ENCODE measurements at regions not wholly inside any gene's neighbourhood (a gene's known extent, or its start where the extent isn't known, plus 50 kb on each side); places are given as distances from the start of the nearest gene placed in this dataset.

DNA sequence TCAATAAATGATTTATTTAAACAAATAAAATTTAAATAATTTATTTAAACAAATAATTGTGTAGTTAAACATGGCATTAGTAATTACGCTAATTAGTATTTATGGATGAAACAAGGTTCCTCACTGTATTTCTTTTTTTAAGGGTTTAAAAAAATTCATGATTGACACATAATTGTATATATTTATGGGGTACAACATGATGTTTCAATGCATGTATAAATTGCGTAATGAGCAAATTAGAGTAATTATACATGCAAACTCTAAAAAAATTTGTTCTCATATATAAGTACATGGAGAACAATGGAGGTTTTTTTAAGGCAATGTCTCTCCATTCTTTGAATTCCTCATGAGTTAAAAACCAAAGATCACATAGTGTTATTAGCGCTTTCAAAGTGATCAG lies 115.7 kb upstream of the KLF3 start:
- no peak for DNase-seq

- DNase-seq: no peak
These were observed 104.6 kb upstream of the KLF3 start for GRCh38 chr4:38559374-38559773.

DNA sequence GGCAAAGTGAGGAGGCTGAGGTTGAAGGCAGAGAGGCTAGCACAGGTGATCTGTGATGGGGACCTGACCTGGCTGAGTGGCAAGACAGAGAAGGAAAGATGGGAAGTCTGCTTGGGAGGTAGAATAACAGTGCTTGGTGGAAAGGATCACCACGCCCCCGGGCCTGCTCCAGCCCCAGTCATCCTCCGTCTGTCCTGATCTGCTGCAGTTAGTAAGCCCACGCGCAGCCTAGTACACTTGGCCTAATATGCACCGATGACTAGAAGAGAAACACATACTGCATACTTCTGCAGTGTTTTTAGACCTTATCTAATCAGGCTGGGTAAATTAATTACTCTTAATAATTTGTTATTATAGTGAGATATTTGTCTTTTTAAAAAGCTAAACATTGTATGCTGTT lies 103.7 kb upstream of the KLF3 start:
- DNase-seq: no peak

GRCh38 chr4:38560768-38561558 lies 103.0 kb upstream of the KLF3 start:
- no peak for DNase-seq

GRCh38 chr4:38562751-38563198 lies 101.2 kb upstream of the KLF3 start:
- no peak for DNase-seq

DNA sequence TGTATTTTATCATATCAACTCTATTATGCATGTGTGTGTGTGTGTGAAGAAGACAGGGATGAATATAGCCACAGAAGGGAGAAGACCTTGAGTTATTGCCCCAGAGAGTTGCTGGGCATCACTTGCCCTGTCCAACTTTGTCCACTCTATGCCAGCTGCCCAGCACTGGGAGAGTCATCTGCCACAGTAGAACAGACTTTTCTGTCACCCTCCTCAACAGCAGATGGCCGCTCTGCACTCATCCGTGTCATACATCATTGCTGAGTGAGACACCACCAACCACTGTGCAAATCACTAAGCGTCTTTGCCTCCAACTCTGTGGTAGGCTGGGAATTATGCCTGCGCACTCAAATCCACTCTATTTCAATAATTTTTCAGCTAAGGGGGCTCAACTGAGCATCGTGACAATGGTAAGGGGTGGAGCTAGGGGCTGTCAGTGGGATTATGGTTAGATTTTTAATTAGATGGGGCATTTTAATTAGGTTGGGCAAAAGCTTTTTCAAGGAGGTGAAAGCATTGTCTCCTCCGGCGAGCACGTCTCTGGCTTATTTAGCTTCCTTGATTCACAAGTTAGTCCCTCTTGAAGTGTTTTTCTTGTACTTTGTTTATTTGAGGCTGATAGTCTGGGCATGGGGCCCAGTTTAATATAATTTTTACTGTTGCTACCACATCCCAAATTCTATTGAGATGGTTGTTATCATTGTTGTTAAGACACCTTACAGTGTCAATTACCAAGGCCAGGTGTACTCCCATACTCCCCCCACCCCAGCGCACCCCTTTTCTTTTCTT lies 100.1 kb upstream of the KLF3 start:
- peak in 47 of 56 donors; percentile 2 to 73 (median 34) for DNase-seq

- peak in 1 of 56 donors; percentile 7 for DNase-seq
These were observed 98.5 kb upstream of the KLF3 start for GRCh38 chr4:38565271-38566199.

DNA sequence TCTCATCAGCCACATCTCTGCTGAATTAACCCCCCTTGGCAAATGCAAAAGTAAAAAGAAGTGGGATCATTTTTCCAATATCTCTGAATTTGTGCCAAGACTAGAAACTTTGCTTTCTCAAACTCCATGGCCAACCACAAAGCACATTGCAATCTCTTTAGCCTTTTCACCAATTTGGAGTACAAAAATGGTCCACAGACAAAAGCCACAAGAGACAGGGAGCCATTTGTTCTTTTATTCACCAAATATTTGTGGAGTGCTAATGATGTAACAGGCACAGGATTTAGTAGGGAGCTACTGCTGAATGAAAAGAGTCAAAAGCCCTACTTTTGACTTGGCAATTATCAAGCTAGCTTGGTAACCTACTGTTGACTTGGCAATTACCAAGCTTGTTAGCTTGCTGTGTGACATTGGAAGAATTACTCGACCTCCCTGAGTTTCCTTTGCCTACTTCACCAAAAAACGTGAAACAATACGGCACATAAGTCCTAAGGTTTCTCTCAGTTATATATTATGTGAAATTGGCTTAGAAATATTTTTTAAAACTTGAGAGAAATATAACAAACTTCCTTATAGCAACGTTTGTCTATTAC lies 97.1 kb upstream of the KLF3 start:
- DNase-seq: no peak

DNA sequence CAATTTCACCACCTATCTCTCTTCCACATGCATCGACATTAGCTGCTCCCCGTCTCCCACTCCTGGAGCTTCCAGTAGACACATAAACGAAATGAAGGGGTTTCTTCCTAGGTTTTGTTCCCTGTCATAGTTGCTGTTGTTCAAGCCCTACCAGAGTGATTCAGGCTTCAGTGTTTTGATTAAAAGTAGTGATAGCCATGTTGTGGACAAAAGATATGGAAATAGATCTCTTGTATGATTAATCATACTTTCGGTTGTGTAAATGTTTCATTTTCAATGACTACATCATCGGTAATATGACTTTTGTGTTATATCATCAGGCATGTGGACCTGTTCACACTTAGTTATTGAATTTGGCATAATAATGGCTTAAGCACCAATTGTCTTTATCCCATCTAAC lies 96.5 kb upstream of the KLF3 start:
- DNase-seq: no peak

- DNase-seq: peak in 2 of 56 donors; percentile 3 to 22
These were observed 95.2 kb upstream of the KLF3 start for GRCh38 chr4:38568768-38569167.

GRCh38 chr4:38570647-38571276 lies 93.2 kb upstream of the KLF3 start:
- DNase-seq: no peak

DNA sequence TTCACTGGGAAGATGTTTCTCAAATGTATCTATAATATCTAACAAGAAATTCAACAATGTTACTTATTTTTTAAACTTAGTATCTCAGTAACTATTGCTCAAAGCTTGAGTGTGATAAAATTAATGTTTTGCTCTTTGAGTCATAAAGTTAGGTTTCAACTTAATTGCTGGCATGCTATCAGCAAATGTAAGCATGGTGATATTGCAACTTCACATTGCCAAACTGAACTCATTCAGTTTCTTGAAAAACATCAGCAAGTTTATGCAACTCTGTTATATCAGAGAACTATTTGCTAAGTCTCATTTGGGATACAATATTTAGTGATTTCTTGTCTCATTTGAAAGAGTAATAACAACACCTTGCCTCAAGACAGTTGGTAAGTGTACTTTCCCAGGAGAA lies 91.2 kb upstream of the KLF3 start:
- no peak for DNase-seq

DNA sequence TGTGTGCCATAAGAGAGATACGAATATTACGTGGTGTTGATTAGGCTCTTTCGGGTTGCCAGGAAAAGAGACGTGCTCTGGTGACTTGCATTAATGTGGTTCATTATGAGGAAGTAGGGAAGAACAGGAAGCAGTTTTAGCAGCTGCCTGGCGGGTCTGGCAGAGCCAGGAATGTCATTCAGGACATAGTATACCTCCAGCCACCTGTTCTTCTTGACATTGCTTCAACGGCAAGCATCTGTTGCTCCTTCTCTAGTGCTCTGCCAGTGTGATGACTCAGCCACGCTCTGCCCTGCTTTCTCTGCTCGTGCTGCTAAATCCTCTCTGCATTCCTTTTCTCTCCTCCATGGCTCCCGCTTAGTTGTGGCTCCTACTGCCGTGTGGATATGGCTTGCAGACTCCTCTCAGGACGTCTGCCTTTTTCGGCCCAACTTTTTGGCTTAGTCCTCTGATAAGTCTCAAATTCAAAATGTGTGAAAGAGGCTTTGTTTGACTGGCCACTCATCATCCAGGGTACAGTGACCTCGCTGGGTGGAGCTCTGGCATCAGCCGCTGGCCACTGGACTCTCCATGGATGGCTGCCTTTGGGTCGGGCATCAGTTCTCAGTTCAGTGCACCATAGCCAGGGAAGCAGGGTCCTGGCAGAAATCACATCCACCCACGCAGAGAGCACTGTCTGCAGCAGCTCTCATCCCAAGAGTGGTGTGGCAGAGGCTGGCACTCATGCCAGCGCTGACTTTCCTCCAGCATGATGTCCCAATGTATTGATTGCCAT lies 89.3 kb upstream of the KLF3 start:
- peak in 46 of 56 donors; percentile 4 to 70 (median 35) for DNase-seq

DNA sequence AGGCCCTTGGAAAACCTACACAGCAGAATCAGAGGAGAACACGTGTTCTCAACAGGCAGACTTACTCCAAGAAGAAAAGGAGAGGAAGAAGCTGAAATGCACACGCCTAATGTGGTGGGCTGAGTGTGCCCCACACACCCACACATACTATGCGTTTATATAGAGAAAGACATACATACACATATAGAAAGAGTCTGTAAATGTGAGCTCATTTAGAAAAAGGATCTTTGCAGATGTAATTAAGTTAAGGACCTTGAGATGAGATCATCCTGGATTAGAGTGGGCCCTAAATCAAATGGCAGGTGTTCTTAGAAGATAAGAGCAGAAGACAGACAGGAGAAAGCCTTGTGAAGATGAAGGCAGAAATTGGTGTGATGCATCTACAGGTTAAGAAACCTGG lies 87.2 kb upstream of the KLF3 start:
- no peak for DNase-seq

GRCh38 chr4:38577462-38577861 lies 86.5 kb upstream of the KLF3 start:
- no peak for DNase-seq

DNA sequence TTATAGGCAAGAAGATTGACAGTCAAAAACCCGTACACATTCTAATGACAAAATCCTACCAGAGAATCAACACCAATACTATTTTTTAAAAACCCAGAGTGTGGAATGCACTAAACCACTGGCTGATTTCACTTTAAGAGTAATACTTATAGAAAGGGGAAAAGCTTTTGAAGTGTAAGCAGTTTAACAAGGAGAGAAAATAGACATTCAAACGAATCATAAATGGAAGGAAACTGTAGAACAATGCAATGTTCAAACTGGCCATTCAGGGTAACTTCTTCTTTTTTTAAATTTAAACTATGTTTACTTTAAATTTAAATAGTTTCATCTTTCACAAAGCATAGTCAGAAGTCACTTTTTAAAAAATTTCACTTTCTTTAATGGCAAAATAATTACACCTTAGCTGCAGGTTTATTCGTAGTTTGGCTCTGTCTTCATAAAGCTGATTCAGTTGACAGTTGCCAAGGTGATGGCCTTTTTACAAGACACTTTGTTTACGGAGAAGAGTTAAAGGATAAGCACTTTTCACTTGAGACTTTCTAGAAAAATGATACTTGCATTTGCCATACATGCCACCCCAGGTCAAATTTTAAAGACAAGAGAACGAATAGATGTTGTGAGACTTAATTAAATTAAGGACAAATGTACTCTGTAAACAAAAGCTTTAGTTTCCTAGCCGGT lies 82.4 kb upstream of the KLF3 start:
- no peak for DNase-seq

DNA sequence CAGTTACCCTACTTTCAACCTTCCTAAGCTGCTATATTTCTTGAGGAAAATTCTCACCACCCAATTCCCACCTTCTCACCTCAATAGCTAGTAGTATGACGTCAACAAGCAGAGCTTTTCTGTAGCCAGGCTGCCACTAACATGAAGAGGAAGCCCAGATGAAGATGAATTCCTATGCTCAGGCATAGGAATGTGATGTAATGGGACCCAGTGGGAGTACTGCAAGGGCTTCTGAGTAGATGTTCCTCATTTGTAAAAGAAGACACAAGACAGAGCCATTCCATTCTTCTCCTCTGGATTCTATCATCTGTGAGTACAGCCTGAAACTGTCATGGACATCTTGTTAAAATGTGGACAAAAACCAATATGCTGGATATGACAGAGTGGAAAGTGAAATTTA lies 81.6 kb upstream of the KLF3 start:
- no peak for DNase-seq

- DNase-seq: no peak
These were observed 81.0 kb upstream of the KLF3 start for GRCh38 chr4:38582889-38583470.

DNA sequence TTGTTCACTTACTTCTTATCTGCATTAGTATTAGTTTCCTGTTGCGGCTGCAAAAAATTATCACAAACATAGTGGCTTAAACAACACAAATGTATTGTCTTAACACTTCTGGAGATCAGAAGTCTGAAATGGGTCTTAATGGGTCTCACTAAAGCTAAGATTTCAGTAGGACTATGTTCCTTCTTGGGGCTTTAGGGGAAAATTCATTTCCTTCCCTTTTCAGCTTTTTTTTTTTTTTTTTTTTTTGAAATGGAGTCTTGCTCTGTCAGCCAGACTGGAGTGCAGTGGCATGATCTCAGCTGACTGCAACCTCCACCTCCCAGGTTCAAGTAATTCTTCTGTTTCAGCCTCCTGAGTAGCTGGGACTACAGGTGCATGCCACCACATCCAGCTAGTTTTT lies 78.1 kb upstream of the KLF3 start:
- DNase-seq: no peak

All from nucleus accumbens (tissue), 56 donors.